ENCODE measurements at regions not wholly inside any gene's neighbourhood (a gene's known extent, or its start where the extent isn't known, plus 50 kb on each side); places are given as distances from the start of the nearest gene placed in this dataset.

DNA sequence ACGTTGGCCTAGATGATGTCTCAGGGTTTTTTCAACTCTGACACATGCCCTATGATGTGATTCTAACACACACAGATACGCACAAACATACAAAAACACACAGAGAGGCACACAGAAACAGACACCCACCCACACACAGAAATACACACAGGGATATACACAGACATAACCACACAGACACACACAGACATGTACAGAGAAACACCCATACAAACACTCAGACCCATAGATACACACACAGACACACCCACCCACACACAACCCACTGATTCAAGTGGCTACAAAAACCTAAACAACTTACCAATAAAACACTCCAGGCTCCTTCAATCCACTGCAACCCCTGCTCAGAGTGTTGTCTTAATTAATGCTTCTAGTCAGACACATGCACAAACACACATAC lies 244.6 kb upstream of the CCL2 start:
- TF ChIP-seq, protein P1, sequence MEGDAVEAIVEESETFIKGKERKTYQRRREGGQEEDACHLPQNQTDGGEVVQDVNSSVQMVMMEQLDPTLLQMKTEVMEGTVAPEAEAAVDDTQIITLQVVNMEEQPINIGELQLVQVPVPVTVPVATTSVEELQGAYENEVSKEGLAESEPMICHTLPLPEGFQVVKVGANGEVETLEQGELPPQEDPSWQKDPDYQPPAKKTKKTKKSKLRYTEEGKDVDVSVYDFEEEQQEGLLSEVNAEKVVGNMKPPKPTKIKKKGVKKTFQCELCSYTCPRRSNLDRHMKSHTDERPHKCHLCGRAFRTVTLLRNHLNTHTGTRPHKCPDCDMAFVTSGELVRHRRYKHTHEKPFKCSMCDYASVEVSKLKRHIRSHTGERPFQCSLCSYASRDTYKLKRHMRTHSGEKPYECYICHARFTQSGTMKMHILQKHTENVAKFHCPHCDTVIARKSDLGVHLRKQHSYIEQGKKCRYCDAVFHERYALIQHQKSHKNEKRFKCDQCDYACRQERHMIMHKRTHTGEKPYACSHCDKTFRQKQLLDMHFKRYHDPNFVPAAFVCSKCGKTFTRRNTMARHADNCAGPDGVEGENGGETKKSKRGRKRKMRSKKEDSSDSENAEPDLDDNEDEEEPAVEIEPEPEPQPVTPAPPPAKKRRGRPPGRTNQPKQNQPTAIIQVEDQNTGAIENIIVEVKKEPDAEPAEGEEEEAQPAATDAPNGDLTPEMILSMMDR (conservative IDR thresholded peaks at IDR 0.05 in 1 of 2, IDR thresholded peaks at IDR 0.05 in 1 of 2; ENCODE audit: low read depth in 1 of 2, low read length in 2 of 2): no peak
- TF ChIP-seq EZH2 (IDR thresholded peaks at IDR 0.05; ENCODE audit: low read length, missing control alignments): no peak

Data from fibroblast of lung (primary cell).